ENCODE measurements at regions not wholly inside any gene's neighbourhood (a gene's known extent, or its start where the extent isn't known, plus 50 kb on each side); places are given as distances from the start of the nearest gene placed in this dataset.

DNA sequence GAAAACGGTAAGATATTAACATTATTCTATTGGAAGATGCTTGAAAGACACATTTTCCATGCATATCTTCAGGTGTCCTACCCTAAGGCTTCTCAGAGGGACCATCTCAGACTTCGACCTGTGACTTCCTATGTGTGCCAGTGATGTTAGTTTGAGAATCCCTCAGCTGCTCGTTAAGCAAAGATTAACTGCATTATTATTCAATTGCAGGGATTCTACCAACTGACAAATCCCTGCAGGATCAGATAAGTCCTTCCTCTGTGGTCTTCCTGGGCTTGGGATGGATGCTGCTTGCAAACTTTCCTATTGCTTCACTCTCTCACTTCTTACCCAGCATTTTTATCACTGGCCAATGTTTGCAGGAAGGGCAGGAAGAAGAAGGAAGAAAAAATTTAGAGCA is 83.0 kb upstream of the PPARGC1A start:
- Histone ChIP-seq H3K27ac (ENCODE audit: low read depth, low read length, poor library complexity, severe bottlenecking) (peak overlapping the region; percentile 51), H3K4me2 (ENCODE audit: low read length) (peak overlapping the region; percentile 19), H2AFZ (ENCODE audit: low read length) (peak overlapping the region; percentile 60), H3K4me1 (ENCODE audit: insufficient read depth, low read length, poor library complexity, severe bottlenecking) (peaks cover 35% of the 10 kb centered on the region), H3K9me3 (ENCODE audit: low read length) (no peaks in the 10 kb centered on the region), H3K9me2 (ENCODE audit: insufficient read depth, low read length) (no peaks in the 10 kb centered on the region), H3K79me2 (ENCODE audit: insufficient read depth, low read depth, low read length) (no peaks in the 10 kb centered on the region), H3K36me3 (ENCODE audit: insufficient read depth, low read length) (no peaks in the 10 kb centered on the region), H3K4me3 (ENCODE audit: low read depth, low read length, poor library complexity, severe bottlenecking) (no peak overlapping the region), H4K20me1 (ENCODE audit: insufficient read depth, low read length) (no peaks in the 10 kb centered on the region)
- ChIA-PET CTCF (ENCODE audit: unreplicated experiment) (no interaction called here), POLR2A (interaction anchor here (0.6 to 3.9 kb wide), 3 partner anchors 10 to 20 kb away, joined by 3 to 16 read pairs (median 7); no protein-coding TSS in a partner anchor)
- BruUV-seq (replicated peaks) = no TSS peak
- DNase-seq (ENCODE audit: low spot score) = no peak
- TF ChIP-seq EZH2phosphoT487 (IDR thresholded peaks at IDR 0.05; ENCODE audit: borderline replicate concordance, low read depth, low read length) = no peak
- TF ChIP-seq, protein P1, sequence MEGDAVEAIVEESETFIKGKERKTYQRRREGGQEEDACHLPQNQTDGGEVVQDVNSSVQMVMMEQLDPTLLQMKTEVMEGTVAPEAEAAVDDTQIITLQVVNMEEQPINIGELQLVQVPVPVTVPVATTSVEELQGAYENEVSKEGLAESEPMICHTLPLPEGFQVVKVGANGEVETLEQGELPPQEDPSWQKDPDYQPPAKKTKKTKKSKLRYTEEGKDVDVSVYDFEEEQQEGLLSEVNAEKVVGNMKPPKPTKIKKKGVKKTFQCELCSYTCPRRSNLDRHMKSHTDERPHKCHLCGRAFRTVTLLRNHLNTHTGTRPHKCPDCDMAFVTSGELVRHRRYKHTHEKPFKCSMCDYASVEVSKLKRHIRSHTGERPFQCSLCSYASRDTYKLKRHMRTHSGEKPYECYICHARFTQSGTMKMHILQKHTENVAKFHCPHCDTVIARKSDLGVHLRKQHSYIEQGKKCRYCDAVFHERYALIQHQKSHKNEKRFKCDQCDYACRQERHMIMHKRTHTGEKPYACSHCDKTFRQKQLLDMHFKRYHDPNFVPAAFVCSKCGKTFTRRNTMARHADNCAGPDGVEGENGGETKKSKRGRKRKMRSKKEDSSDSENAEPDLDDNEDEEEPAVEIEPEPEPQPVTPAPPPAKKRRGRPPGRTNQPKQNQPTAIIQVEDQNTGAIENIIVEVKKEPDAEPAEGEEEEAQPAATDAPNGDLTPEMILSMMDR (conservative IDR thresholded peaks at IDR 0.05; ENCODE audit: low read length) = no peak
- intact Hi-C loops (cut with micrococcal nuclease; ENCODE audit: unreplicated experiment) = loop anchor here (2.0 to 5.0 kb wide), 2 partner anchors 20 to 59 kb away; no protein-coding TSS in a partner anchor

DNA sequence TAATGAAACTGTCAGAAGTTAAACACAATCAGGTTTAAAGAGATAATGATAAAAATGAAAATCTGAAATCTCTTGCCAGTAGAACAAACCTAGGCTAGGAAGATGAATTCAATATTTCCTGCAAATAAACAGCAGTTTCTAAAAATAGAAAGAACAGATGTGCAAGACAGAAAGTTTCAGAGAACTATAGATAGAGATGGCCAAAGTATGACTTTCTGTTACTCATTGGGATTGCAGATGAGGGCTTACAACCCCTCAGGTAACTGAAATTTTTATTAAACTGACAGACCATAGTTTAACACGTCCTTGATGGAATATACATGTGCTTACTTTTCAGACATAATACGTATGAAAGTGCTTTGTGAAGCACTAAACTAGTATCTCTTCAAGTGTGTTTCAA is 82.3 kb upstream of the PPARGC1A start:
- H3K9me3 ChIP-seq (ENCODE audit: low read length) = no peaks in the 10 kb centered on the region
- peak overlapping the region; percentile 19; the same call in 1 of the 2 replicates for H3K4me2 ChIP-seq (ENCODE audit: low read length)
- H3K9me2 ChIP-seq (ENCODE audit: insufficient read depth, low read length) = no peaks in the 10 kb centered on the region
- TF ChIP-seq EZH2phosphoT487 (IDR thresholded peaks at IDR 0.05; ENCODE audit: borderline replicate concordance, low read depth, low read length) = no peak
- TF ChIP-seq, protein P1 (conservative IDR thresholded peaks at IDR 0.05; ENCODE audit: low read length) = no peak
- H3K4me1 ChIP-seq (ENCODE audit: insufficient read depth, low read length, poor library complexity, severe bottlenecking) = peaks cover 35% of the 10 kb centered on the region
- no peaks in the 10 kb centered on the region for H4K20me1 ChIP-seq (ENCODE audit: insufficient read depth, low read length)
- H3K36me3 ChIP-seq (ENCODE audit: insufficient read depth, low read length) = no peaks in the 10 kb centered on the region
- no peak overlapping the region for H3K4me3 ChIP-seq (ENCODE audit: low read depth, low read length, poor library complexity, severe bottlenecking)
- ChIA-PET CTCF (ENCODE audit: unreplicated experiment) (no interaction called here), POLR2A (interaction anchor here (2.5 to 3.9 kb wide), 3 partner anchors 18 to 21 kb away, joined by 7 to 16 read pairs (median 13); no protein-coding TSS in a partner anchor)
- intact Hi-C loops (cut with micrococcal nuclease; ENCODE audit: unreplicated experiment) = loop anchor here (2.0 to 5.0 kb wide), 2 partner anchors 21 to 60 kb away; no protein-coding TSS in a partner anchor
- H2AFZ ChIP-seq (ENCODE audit: low read length) = peak overlapping the region; percentile 60
- peak overlapping the region; percentile 51 for H3K27ac ChIP-seq (ENCODE audit: low read depth, low read length, poor library complexity, severe bottlenecking)
- no TSS peak for BruUV-seq (replicated peaks)
- H3K79me2 ChIP-seq (ENCODE audit: insufficient read depth, low read depth, low read length) = no peaks in the 10 kb centered on the region
- peak; percentile 24 for DNase-seq (ENCODE audit: low spot score)

DNA sequence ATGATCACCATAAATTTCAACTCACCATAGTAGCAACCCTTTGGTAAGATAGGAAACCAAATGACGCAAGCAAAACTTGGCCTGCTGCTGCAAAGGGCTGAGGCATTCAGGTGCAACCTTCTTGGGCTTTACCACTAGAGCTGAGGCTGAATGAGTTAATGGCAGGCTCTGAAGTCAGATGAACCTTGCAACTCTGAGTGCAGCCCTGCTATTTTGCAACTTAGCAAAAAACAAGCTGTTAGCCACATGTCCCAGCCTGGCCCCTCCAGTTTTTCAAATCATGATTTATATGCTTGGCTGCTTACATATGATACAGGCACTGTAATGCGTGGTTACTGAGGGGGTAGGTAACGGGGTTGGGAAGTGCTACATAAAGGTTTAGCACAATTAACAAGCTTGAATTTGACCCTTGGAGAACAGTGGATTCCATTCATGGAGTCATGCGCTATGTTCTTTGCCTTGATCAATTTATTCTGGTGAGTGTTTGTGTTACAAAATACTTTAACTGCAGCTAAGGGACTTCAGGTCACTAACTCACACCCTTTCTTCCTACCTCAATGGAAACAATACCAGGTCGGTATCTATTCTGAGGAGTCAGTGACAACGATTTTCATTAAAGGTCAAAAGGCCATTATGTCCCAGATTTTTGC is 80.5 kb upstream of the PPARGC1A start:
- H3K9me3 ChIP-seq (ENCODE audit: low read length) = no peaks in the 10 kb centered on the region
- intact Hi-C loops (cut with micrococcal nuclease; ENCODE audit: unreplicated experiment) = loop anchor here (5.0 kb wide), 1 partner anchor 62 kb away; no protein-coding TSS in a partner anchor
- H2AFZ ChIP-seq (ENCODE audit: low read length) = no peak overlapping the region
- ChIA-PET CTCF (ENCODE audit: unreplicated experiment) (interaction anchor here (0.5 kb wide), 1 partner anchor 32 kb away, joined by 3 read pairs; no protein-coding TSS in a partner anchor), POLR2A (interaction anchor here (0.7 to 3.5 kb wide), 5 partner anchors 21 to 1207 kb away, joined by 3 to 15 read pairs (median 3); no protein-coding TSS in a partner anchor)
- peak; percentile 18 for DNase-seq (ENCODE audit: low spot score)
- BruUV-seq (replicated peaks) = no TSS peak
- H3K9me2 ChIP-seq (ENCODE audit: insufficient read depth, low read length) = no peaks in the 10 kb centered on the region
- H3K4me2 ChIP-seq (ENCODE audit: low read length) = peak overlapping the region; percentile 10; the same call in 1 of the 2 replicates
- H3K79me2 ChIP-seq (ENCODE audit: insufficient read depth, low read depth, low read length) = no peaks in the 10 kb centered on the region
- no peak overlapping the region for H3K27ac ChIP-seq (ENCODE audit: low read depth, low read length, poor library complexity, severe bottlenecking)
- H3K4me3 ChIP-seq (ENCODE audit: low read depth, low read length, poor library complexity, severe bottlenecking) = no peak overlapping the region
- H4K20me1 ChIP-seq (ENCODE audit: insufficient read depth, low read length) = no peaks in the 10 kb centered on the region
- no peaks in the 10 kb centered on the region for H3K36me3 ChIP-seq (ENCODE audit: insufficient read depth, low read length)
- H3K4me1 ChIP-seq (ENCODE audit: insufficient read depth, low read length, poor library complexity, severe bottlenecking) = peaks cover 35% of the 10 kb centered on the region
- no peak for TF ChIP-seq EZH2phosphoT487 (IDR thresholded peaks at IDR 0.05; ENCODE audit: borderline replicate concordance, low read depth, low read length)
- TF ChIP-seq, protein P1 (conservative IDR thresholded peaks at IDR 0.05; ENCODE audit: low read length) = no peak
